ENCODE measurements at regions not wholly inside any gene's neighbourhood (a gene's known extent, or its start where the extent isn't known, plus 50 kb on each side); places are given as distances from the start of the nearest gene placed in this dataset.
A peak's percentile ranks its signal among the peaks of the same experiment; 100 is the strongest.

GRCh38 chr5:125137535-125137934, 391.1 kb upstream of the ZNF608 start (continued):
- no peak for TF ChIP-seq ZNF550 (CRISPR knock-in tag; IDR thresholded peaks at IDR 0.05; ENCODE audit: borderline replicate concordance)

GRCh38 chr5:125138266-125138665, 391.8 kb upstream of the ZNF608 start:
- POLR2A ChIA-PET, result no interaction called here
- TF ChIP-seq EEA1 (CRISPR knock-in tag; IDR thresholded peaks at IDR 0.05; ENCODE audit: borderline replicate concordance), result no peak
- Histone ChIP-seq H4K20me1 (ENCODE audit: insufficient read depth, low read length) (no peaks in the 10 kb centered on the region), H3K9me3 (ENCODE audit: low read length) (no peaks in the 10 kb centered on the region), H3K27me3 (ENCODE audit: control insufficient read depth in 1 of 2, insufficient read depth in 2 of 2, low read length in 2 of 2) (no peaks in the 10 kb centered on the region), H3K36me3 (replicated peaks in 1 of 2; ENCODE audit: control insufficient read depth in 1 of 2, insufficient read depth in 2 of 2, low read length in 2 of 2) (no peaks in the 10 kb centered on the region), H3K4me1 (ENCODE audit: insufficient read depth, low read length) (no peaks in the 10 kb centered on the region), H3K9ac (ENCODE audit: insufficient read depth, low read depth, low read length) (no peak overlapping the region), H3K27ac (ENCODE audit: extremely low read length, insufficient read depth, low read length) (no peak overlapping the region), H3K4me2 (ENCODE audit: low read depth, low read length) (no peak overlapping the region), H2AFZ (ENCODE audit: low read length) (no peak overlapping the region), H3K79me2 (ENCODE audit: insufficient read depth, low read length) (no peaks in the 10 kb centered on the region), H3K4me3 (replicated peaks in 1 of 3; ENCODE audit: insufficient read depth in 1 of 3, low read depth in 2 of 3, low read length in 3 of 3) (no peak overlapping the region)
- in situ Hi-C loops (cut with HindIII; ENCODE audit: extremely low pct_ligation_motif_present, low pct_unique_long_range_greater_than_20kb), result no loop called here
- BruUV-seq (replicated peaks), result no TSS peak
- DNase-seq (ENCODE audit: low spot score), result no peak
- ATAC-seq, result no peak
- intact Hi-C loops (cut with micrococcal nuclease; ENCODE audit: unreplicated experiment), result no loop called here
- CTCF ChIA-PET (ENCODE audit: low intra/inter-chr PET ratio, low total read pairs), result no interaction called here
- WGBS (ENCODE audit: low lambda C conversion rate), result 6% methylated on average over 1 of the region's 1 CpG
- no peak for FAIRE-seq

- in situ Hi-C loops (cut with HindIII; ENCODE audit: extremely low pct_ligation_motif_present, low pct_unique_long_range_greater_than_20kb) (no loop called here), intact Hi-C loops (cut with micrococcal nuclease; ENCODE audit: unreplicated experiment) (no loop called here)
- no peak for DNase-seq (ENCODE audit: low spot score)
- 88% methylated on average over 2 of the region's 2 CpGs for WGBS (ENCODE audit: low lambda C conversion rate)
- Histone ChIP-seq H3K4me1 (ENCODE audit: insufficient read depth, low read length) (no peaks in the 10 kb centered on the region), H3K9me3 (ENCODE audit: low read length) (no peaks in the 10 kb centered on the region), H3K9ac (ENCODE audit: insufficient read depth, low read depth, low read length) (no peak overlapping the region), H2AFZ (ENCODE audit: low read length) (no peak overlapping the region), H3K4me3 (replicated peaks in 1 of 3; ENCODE audit: insufficient read depth in 1 of 3, low read depth in 2 of 3, low read length in 3 of 3) (no peak overlapping the region), H3K27me3 (ENCODE audit: control insufficient read depth in 1 of 2, insufficient read depth in 2 of 2, low read length in 2 of 2) (no peaks in the 10 kb centered on the region), H3K27ac (ENCODE audit: extremely low read length, insufficient read depth, low read length) (no peak overlapping the region), H3K4me2 (ENCODE audit: low read depth, low read length) (no peak overlapping the region), H4K20me1 (ENCODE audit: insufficient read depth, low read length) (no peaks in the 10 kb centered on the region), H3K79me2 (ENCODE audit: insufficient read depth, low read length) (no peaks in the 10 kb centered on the region), H3K36me3 (replicated peaks in 1 of 2; ENCODE audit: control insufficient read depth in 1 of 2, insufficient read depth in 2 of 2, low read length in 2 of 2) (no peaks in the 10 kb centered on the region)
- TF ChIP-seq MAFF (IDR thresholded peaks at IDR 0.05; ENCODE audit: low read depth, low read length), result peak; percentile 96
- TF ChIP-seq ZNF431 (CRISPR knock-in tag; IDR thresholded peaks at IDR 0.05; ENCODE audit: borderline replicate concordance, low read depth), result no peak
- no peak for TF ChIP-seq ZNF354B (CRISPR knock-in tag; IDR thresholded peaks at IDR 0.05)
- TF ChIP-seq MAFK (conservative IDR thresholded peaks at IDR 0.05 in 1 of 2, IDR thresholded peaks at IDR 0.05 in 1 of 2; ENCODE audit: low read length in 2 of 2), result peak; percentile 90 to 98
- no peak for TF ChIP-seq MEIS2 (CRISPR knock-in tag; IDR thresholded peaks at IDR 0.05)
- no peak for TF ChIP-seq NFATC3 (CRISPR knock-in tag; IDR thresholded peaks at IDR 0.05)
- TF ChIP-seq TRIM24 (CRISPR knock-in tag; IDR thresholded peaks at IDR 0.05), result no peak
- ChIA-PET POLR2A (no interaction called here), CTCF (ENCODE audit: low intra/inter-chr PET ratio, low total read pairs) (no interaction called here)
- no peak for ATAC-seq
- FAIRE-seq, result no peak
- BruUV-seq (replicated peaks), result no TSS peak
Observed at GRCh38 chr5:125139590-125139989, 393.2 kb upstream of the ZNF608 start.

All from HepG2 (cell line).